ENCODE measurements at regions not wholly inside any gene's neighbourhood (a gene's known extent, or its start where the extent isn't known, plus 50 kb on each side); places are given as distances from the start of the nearest gene placed in this dataset.

GRCh38 chr2:171228826-171229225 lies 68.1 kb upstream of the TLK1 start:
- H3K9me3 ChIP-seq (ENCODE audit: low read length) = peaks cover 5% of the 10 kb centered on the region; the same call in 1 of the 2 replicates
- no peak for TF ChIP-seq CTCF (IDR thresholded peaks at IDR 0.05; ENCODE audit: low read length)
- TF ChIP-seq EZH2 (IDR thresholded peaks at IDR 0.05; ENCODE audit: borderline replicate concordance, low read length) = no peak
- peaks cover 3% of the 10 kb centered on the region for H3K4me1 ChIP-seq (ENCODE audit: insufficient read depth, low read length, severe bottlenecking)
- H3F3A ChIP-seq (ENCODE audit: insufficient read depth, low read length) = no peaks in the 10 kb centered on the region
- H3K9me2 ChIP-seq (ENCODE audit: low read depth, low read length) = no peaks in the 10 kb centered on the region
- no peaks in the 10 kb centered on the region for H3K27me3 ChIP-seq (ENCODE audit: insufficient read depth, low read length)
- no peak overlapping the region for H3K27ac ChIP-seq (ENCODE audit: low read depth, low read length, poor library complexity, severe bottlenecking)
- H3K4me2 ChIP-seq (ENCODE audit: low read length) = no peak overlapping the region
- no peaks in the 10 kb centered on the region for H3K36me3 ChIP-seq (ENCODE audit: insufficient read depth, low read length)
- no peak overlapping the region for H2AFZ ChIP-seq (ENCODE audit: low read length)
- H3K4me3 ChIP-seq (ENCODE audit: low read depth, low read length, poor library complexity, severe bottlenecking) = no peak overlapping the region
- H3K9ac ChIP-seq (ENCODE audit: low read length) = no peak overlapping the region
- H4K20me1 ChIP-seq (ENCODE audit: insufficient read depth, low read length) = no peaks in the 10 kb centered on the region
- no peaks in the 10 kb centered on the region for H3K79me2 ChIP-seq (ENCODE audit: insufficient read depth, low read length)

GRCh38 chr2:171227066-171227782 lies 66.5 kb upstream of the TLK1 start:
- H3K9me2 ChIP-seq (ENCODE audit: low read depth, low read length) = no peaks in the 10 kb centered on the region
- H3K36me3 ChIP-seq (ENCODE audit: insufficient read depth, low read length) = no peaks in the 10 kb centered on the region
- no peak overlapping the region for H3K27ac ChIP-seq (ENCODE audit: low read depth, low read length, poor library complexity, severe bottlenecking)
- H3F3A ChIP-seq (ENCODE audit: insufficient read depth, low read length) = no peaks in the 10 kb centered on the region
- TF ChIP-seq CTCF (IDR thresholded peaks at IDR 0.05; ENCODE audit: low read length) (no peak), EZH2 (IDR thresholded peaks at IDR 0.05; ENCODE audit: borderline replicate concordance, low read length) (no peak)
- no peak overlapping the region for H3K4me3 ChIP-seq (ENCODE audit: low read depth, low read length, poor library complexity, severe bottlenecking)
- H3K4me1 ChIP-seq (ENCODE audit: insufficient read depth, low read length, severe bottlenecking) = no peaks in the 10 kb centered on the region
- no peak overlapping the region for H3K9ac ChIP-seq (ENCODE audit: low read length)
- no peaks in the 10 kb centered on the region for H4K20me1 ChIP-seq (ENCODE audit: insufficient read depth, low read length)
- no peak overlapping the region for H2AFZ ChIP-seq (ENCODE audit: low read length)
- no peak overlapping the region for H3K4me2 ChIP-seq (ENCODE audit: low read length)
- H3K27me3 ChIP-seq (ENCODE audit: insufficient read depth, low read length) = no peaks in the 10 kb centered on the region
- no peaks in the 10 kb centered on the region for H3K79me2 ChIP-seq (ENCODE audit: insufficient read depth, low read length)
- H3K9me3 ChIP-seq (ENCODE audit: low read length) = peaks cover 5% of the 10 kb centered on the region; the same call in 1 of the 2 replicates

GRCh38 chr2:171226461-171226860 lies 65.8 kb upstream of the TLK1 start:
- Histone ChIP-seq H3K27ac (ENCODE audit: low read depth, low read length, poor library complexity, severe bottlenecking) (no peak overlapping the region), H3K9ac (ENCODE audit: low read length) (no peak overlapping the region), H3K79me2 (ENCODE audit: insufficient read depth, low read length) (no peaks in the 10 kb centered on the region), H3K4me3 (ENCODE audit: low read depth, low read length, poor library complexity, severe bottlenecking) (no peak overlapping the region), H2AFZ (ENCODE audit: low read length) (no peak overlapping the region), H3F3A (ENCODE audit: insufficient read depth, low read length) (no peaks in the 10 kb centered on the region), H3K27me3 (ENCODE audit: insufficient read depth, low read length) (no peaks in the 10 kb centered on the region), H3K9me2 (ENCODE audit: low read depth, low read length) (no peaks in the 10 kb centered on the region), H4K20me1 (ENCODE audit: insufficient read depth, low read length) (no peaks in the 10 kb centered on the region), H3K36me3 (ENCODE audit: insufficient read depth, low read length) (no peaks in the 10 kb centered on the region), H3K9me3 (ENCODE audit: low read length) (peaks cover 5% of the 10 kb centered on the region; the same call in 1 of the 2 replicates), H3K4me1 (ENCODE audit: insufficient read depth, low read length, severe bottlenecking) (no peaks in the 10 kb centered on the region), H3K4me2 (ENCODE audit: low read length) (no peak overlapping the region)
- TF ChIP-seq EZH2 (IDR thresholded peaks at IDR 0.05; ENCODE audit: borderline replicate concordance, low read length) = no peak
- TF ChIP-seq CTCF (IDR thresholded peaks at IDR 0.05; ENCODE audit: low read length) = no peak
